RWPE2 (cell line): ENCODE measurements at regions not wholly inside any gene's neighbourhood (a gene's known extent, or its start where the extent isn't known, plus 50 kb on each side); places are given as distances from the start of the nearest gene placed in this dataset.

Source experiments
- ATAC-seq: fragments of 200-7000 bp; cut with Tn5 transposase; 3 replicates; pipeline ENCODE4 v1.9.1; 2021; ENCODE audit warnings: low read depth
- DNase-seq: peaks from one replicate; pipeline ENCODE4 v3.0.0-alpha.2; 2020; ENCODE audit warnings: low spot score
- H3K27ac ChIP-seq: fragments of 450-650 bp; 2 replicates; pipeline ENCODE4 v1.5.1; 2017; ENCODE audit warnings: mild to moderate bottlenecking; ENCODE audit not compliant: poor library complexity, severe bottlenecking
- H3K27me3 ChIP-seq: fragments of 250-450 bp; sonication (Bioruptor Pico); 2 replicates; pipeline ENCODE4 v1.5.1; 2021; ENCODE audit warnings: mild to moderate bottlenecking, moderate library complexity; ENCODE audit not compliant: insufficient read depth, poor library complexity, severe bottlenecking
- H3K36me3 ChIP-seq: fragments of 250-450 bp; sonication (Bioruptor Pico); 2 replicates; pipeline ENCODE4 v1.5.1; 2020; ENCODE audit warnings: low read depth, mild to moderate bottlenecking, moderate library complexity
- H3K4me1 ChIP-seq: fragments of 250-450 bp; sonication (Bioruptor Pico); 2 replicates; pipeline ENCODE4 v1.5.1; 2021; ENCODE audit warnings: mild to moderate bottlenecking, moderate library complexity; ENCODE audit not compliant: insufficient read depth, poor library complexity, severe bottlenecking
- H3K4me3 ChIP-seq: fragments of 250-450 bp; sonication (Bioruptor Pico); 2 replicates; pipeline ENCODE4 v1.5.1; 2021; ENCODE audit warnings: mild to moderate bottlenecking, moderate library complexity; ENCODE audit not compliant: severe bottlenecking
- H3K9me3 ChIP-seq: fragments of 250-450 bp; sonication (Bioruptor Pico); 2 replicates; pipeline ENCODE4 v1.5.1; 2021; ENCODE audit warnings: mild to moderate bottlenecking, moderate library complexity; ENCODE audit not compliant: severe bottlenecking
- TF ChIP-seq, protein P1 (sequence below): fragments of 450-650 bp; IDR thresholded peaks from one replicate; pipeline ENCODE4 v1.5.1; 2017; ENCODE audit warnings: mild to moderate bottlenecking, moderate library complexity; ENCODE audit not compliant: poor library complexity, severe bottlenecking

DNA sequence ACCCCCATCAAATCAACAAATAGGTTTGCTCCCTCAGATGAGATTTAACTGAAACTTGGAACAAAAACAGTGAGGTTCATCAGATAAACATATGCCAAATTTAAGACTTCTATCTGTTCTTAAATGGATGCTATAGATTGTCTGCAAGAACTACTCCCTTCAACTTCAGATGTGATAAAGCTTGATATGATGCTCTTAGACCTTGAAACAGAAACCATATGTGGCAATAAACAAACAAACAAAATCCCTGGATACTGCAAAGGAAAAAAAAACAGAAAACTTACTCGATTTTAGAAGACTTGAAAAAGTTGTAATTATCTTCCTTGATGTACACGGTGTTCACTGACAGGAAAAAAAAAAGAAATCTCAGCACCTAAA is 286.1 kb upstream of the USP25 start:
- Histone ChIP-seq H3K27ac (no peak overlapping the region), H3K27me3 (no peaks in the 10 kb centered on the region), H3K36me3 (no peaks in the 10 kb centered on the region), H3K9me3 (no peaks in the 10 kb centered on the region), H3K4me3 (no peak overlapping the region), H3K4me1 (no peaks in the 10 kb centered on the region)
- ATAC-seq (no peak), DNase-seq (no peak)
- TF ChIP-seq, protein P1, sequence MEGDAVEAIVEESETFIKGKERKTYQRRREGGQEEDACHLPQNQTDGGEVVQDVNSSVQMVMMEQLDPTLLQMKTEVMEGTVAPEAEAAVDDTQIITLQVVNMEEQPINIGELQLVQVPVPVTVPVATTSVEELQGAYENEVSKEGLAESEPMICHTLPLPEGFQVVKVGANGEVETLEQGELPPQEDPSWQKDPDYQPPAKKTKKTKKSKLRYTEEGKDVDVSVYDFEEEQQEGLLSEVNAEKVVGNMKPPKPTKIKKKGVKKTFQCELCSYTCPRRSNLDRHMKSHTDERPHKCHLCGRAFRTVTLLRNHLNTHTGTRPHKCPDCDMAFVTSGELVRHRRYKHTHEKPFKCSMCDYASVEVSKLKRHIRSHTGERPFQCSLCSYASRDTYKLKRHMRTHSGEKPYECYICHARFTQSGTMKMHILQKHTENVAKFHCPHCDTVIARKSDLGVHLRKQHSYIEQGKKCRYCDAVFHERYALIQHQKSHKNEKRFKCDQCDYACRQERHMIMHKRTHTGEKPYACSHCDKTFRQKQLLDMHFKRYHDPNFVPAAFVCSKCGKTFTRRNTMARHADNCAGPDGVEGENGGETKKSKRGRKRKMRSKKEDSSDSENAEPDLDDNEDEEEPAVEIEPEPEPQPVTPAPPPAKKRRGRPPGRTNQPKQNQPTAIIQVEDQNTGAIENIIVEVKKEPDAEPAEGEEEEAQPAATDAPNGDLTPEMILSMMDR: no peak

DNA sequence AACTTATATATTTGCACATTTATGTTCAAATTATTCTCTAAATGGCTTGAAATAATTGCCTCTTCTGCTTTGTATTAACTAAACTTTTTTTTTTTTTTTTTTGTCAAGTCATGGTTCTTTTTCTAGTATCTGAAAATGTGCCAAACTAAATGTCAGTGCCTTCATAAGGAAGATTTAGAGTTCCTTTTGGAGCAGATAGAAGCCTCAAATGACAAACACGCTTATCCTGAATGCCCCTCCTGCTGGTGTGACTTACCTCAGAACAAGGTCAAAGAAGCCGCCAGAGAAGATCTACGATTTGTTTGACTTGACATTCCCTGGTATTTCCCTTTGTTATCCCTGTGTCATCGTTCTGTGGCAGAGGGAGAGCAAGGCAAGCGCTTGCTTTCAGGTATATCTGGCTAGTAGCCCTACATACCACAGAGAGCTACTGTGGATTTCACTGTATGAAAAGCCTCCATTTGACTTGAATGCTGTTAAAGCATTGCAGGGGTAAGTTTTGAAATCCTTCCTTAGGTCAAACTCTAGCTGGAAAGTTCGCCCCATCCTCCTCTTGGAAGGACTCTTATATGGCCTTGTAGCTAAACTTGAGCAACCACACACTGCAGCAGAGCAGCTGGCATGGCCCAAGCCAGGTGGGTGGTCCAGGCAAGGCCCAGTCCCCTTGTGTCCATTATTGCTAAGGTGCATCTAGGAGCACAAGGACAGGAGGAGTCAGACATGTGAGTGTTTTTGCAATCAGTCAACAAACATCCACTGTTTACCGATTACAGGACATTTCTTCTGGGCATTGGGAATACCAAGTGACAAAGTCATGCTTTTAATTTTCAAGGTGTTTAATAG is 285.4 kb upstream of the USP25 start:
- Histone ChIP-seq H3K36me3 (no peaks in the 10 kb centered on the region), H3K4me3 (no peak overlapping the region), H3K4me1 (no peaks in the 10 kb centered on the region), H3K9me3 (no peaks in the 10 kb centered on the region), H3K27me3 (no peaks in the 10 kb centered on the region), H3K27ac (no peak overlapping the region)
- DNase-seq: no peak
- no peak for ATAC-seq
- TF ChIP-seq, protein P1: no peak

DNA sequence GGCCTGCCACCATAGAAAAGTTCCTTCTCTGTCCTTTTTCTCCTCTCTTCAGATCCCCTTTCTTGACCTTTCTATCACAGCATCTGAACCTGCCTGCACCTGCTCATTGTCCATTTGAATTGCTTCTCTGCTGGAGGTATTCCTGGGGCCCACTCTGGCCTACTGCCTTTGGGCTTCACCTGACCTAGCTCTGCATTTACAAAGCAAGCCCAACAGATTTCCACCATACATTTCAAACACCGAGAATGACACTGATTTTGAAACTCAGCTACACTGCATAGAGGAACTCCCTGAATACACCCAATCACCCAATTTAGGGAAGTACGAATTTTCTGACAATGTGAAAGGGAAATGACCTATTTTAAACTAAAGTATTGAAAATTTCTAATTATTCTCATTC is 284.5 kb upstream of the USP25 start:
- no peak overlapping the region for H3K4me3 ChIP-seq
- H3K9me3 ChIP-seq: no peaks in the 10 kb centered on the region
- no peak for DNase-seq
- TF ChIP-seq, protein P1: no peak
- no peaks in the 10 kb centered on the region for H3K27me3 ChIP-seq
- ATAC-seq: no peak
- H3K36me3 ChIP-seq: no peaks in the 10 kb centered on the region
- no peaks in the 10 kb centered on the region for H3K4me1 ChIP-seq
- no peak overlapping the region for H3K27ac ChIP-seq

DNA sequence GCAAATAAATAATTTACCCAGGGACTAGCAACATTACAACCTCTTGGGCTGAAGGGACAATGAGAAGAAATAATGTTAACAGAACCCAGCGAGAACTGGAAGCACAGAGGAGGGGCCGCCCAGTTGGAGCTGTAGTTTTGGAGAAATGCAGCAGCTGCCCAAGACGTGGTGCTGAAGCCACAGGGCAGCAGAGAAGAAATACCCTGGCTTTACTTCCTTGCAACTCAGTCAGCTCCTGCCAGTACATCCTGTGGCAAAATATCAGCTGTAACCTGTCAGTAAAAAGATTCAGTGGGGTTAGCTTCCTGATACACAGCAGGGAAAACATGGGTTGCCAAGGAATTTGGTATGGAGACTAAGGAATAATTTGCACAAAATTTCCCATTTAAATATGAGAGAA is 283.6 kb upstream of the USP25 start:
- Histone ChIP-seq H3K27ac (no peak overlapping the region), H3K9me3 (no peaks in the 10 kb centered on the region), H3K4me3 (no peak overlapping the region), H3K4me1 (no peaks in the 10 kb centered on the region), H3K36me3 (no peaks in the 10 kb centered on the region), H3K27me3 (no peaks in the 10 kb centered on the region)
- ATAC-seq (no peak), DNase-seq (no peak)
- TF ChIP-seq, protein P1: no peak

DNA sequence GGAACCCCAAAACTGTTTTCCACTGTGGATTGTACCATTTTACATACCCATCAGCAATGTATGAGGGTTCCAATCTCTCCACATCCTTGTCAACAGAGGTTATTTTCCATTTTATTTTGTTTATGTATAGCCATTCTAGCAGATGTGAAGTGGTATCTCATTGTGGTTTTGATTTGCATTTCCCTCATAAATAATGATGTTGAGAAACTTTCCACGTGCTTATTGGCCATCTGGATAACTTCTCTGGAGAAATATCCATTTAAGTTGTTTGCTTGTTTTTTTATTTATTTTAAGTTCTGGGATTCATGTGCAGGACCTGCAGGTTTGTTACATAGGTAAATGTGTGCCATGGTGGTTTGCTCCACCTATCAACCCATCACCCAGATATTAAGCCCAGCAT is 280.2 kb upstream of the USP25 start:
- ATAC-seq: no peak
- TF ChIP-seq, protein P1: no peak
- H3K4me1 ChIP-seq: no peaks in the 10 kb centered on the region

More for the DNA sequence above, 280.2 kb upstream of the USP25 start:
- no peak for DNase-seq
- Histone ChIP-seq H3K27ac (no peak overlapping the region), H3K9me3 (no peaks in the 10 kb centered on the region), H3K4me3 (no peak overlapping the region), H3K27me3 (no peaks in the 10 kb centered on the region), H3K36me3 (no peaks in the 10 kb centered on the region)
